Heart left ventricle (tissue), 16 donors: ENCODE measurements at regions not wholly inside any gene's neighbourhood (a gene's known extent, or its start where the extent isn't known, plus 50 kb on each side); places are given as distances from the start of the nearest gene placed in this dataset.

Experiments used
- ATAC-seq, 4 donors: fragments of 200-7000 bp; cut with Tn5 transposase; one replicate each; pipeline ENCODE4 v1.9.1; 2020 to 2022; ENCODE audit warnings: moderate library complexity in 4 of 4, mild to moderate bottlenecking in 3 of 4, moderate number of reproducible peaks in 1 of 4
- DNase-seq, 5 donors: peaks; one replicate each; pipeline ENCODE4 v3.0.0-alpha.2; 2020
- H3K27ac ChIP-seq, 12 donors: fragments of 200-600 bp; sonication (generic) in 4 of 12; one replicate each; pipeline versions ENCODE4 v1.5.0 to v1.8.0; 2016 to 2022; ENCODE audit warnings: mild to moderate bottlenecking in 2 of 12
- H3K27me3 ChIP-seq, 9 donors: fragments of 200-600 bp; sonication (generic) in 2 of 9; one replicate each; pipeline versions ENCODE4 v1.5.1 to v1.8.0; 2016 to 2022; ENCODE audit warnings: mild to moderate bottlenecking in 3 of 9
- H3K36me3 ChIP-seq, 9 donors: fragments of 200-600 bp; sonication (generic) in 2 of 9; one replicate each; pipeline versions ENCODE4 v1.5.0 to v1.8.0; 2018 to 2022; ENCODE audit warnings: mild to moderate bottlenecking in 2 of 9
- H3K4me1 ChIP-seq, 12 donors: fragments of 200-600 bp; sonication (generic) in 4 of 12; one replicate each; pipeline versions ENCODE4 v1.5.0 to v1.8.0; 2016 to 2022; ENCODE audit warnings: mild to moderate bottlenecking in 3 of 12
- H3K4me3 ChIP-seq, 12 donors: fragments of 200-600 bp; sonication (generic) in 4 of 12; one replicate each; pipeline versions ENCODE4 v1.5.0 to v1.8.0; 2017 to 2022; ENCODE audit warnings: mild to moderate bottlenecking in 9 of 12, moderate library complexity in 4 of 12
- H3K9me3 ChIP-seq, 12 donors: fragments of 200-600 bp; sonication (generic) in 4 of 12; one replicate each; pipeline versions ENCODE4 v1.5.0 to v1.8.0; 2016 to 2022; ENCODE audit warnings: mild to moderate bottlenecking in 1 of 12
- POLR2A ChIP-seq, 2 donors: fragments of 450-650 bp; IDR thresholded peaks; one replicate each; pipeline ENCODE4 v1.6.1; 2017; ENCODE audit warnings: antibody characterized with exemption in 2 of 2, mild to moderate bottlenecking in 2 of 2, moderate library complexity in 2 of 2
- WGBS, 4 donors: extraction: QIAGEN DNeasy Blood & Tissue Kit in 2 of 4; methylation state at CpG; one replicate each; pipeline versions ENCODE4 v1.1.5 to v1.1.7; 2013 to 2018; 5-methylcytosine and 5-hydroxymethylcytosine counted together
- intact Hi-C, 10 donors: fragments of 100-400 bp; cut with DNase I; formaldehyde crosslinking; loops; one replicate each; pipeline versions ENCODE4 v1.11.1 to v1.14.2; 2022
- TF ChIP-seq, protein P1 (sequence below), 12 donors: fragments of 200-600 bp; sonication (generic) in 4 of 12; IDR thresholded peaks; one replicate each; pipeline versions ENCODE4 v1.5.0 to v1.8.0; 2018 to 2022; ENCODE audit warnings: antibody characterized with exemption in 12 of 12, mild to moderate bottlenecking in 5 of 12
- donor health status: ischemic (EF 13 %, LVEDD 7.1; RV severe dilation, severe dysfunction).
- donor health status: healthy with polysubstance abuse.
- donor health status: DM: no; HTN: yes; CAD: no.
- donor health status: DM: no; HTN: no; CAD: no.
- donor health status: ischemic (EF 25% LVEDD 6.9; RV normal size, moderate dysfunction).
- donor health status: ischemic (EF 25% LVEDD 5.7; RV mildly dilated, moderate dysfunction).
- donor health status: healthy.
- donor health status: DM: yes; HTN: yes; CAD: no.
- donor health status: ischemic (EF 35%, LVEDD 5.7; RV mildly dilated, moderate dysfunction).
- donor health status: nonischemic (EF 11% LVEDD 7.7; RV severe dilation, severe dysfunction).
- donor health status: DM: yes; HTN: yes; CAD: no.
- donor health status: PGD.
- donor health status: ischemic (EF 29% LVEDD 5.4; RV normal size, mild dysfunction).
- donor health status: nonischemic (EF 23%, LVEDD 6.1; RV moderate dilation, normal function).

- DNase-seq (no peak), ATAC-seq (no peak)
- intact Hi-C loops = no loop called here
- TF ChIP-seq, protein P1, sequence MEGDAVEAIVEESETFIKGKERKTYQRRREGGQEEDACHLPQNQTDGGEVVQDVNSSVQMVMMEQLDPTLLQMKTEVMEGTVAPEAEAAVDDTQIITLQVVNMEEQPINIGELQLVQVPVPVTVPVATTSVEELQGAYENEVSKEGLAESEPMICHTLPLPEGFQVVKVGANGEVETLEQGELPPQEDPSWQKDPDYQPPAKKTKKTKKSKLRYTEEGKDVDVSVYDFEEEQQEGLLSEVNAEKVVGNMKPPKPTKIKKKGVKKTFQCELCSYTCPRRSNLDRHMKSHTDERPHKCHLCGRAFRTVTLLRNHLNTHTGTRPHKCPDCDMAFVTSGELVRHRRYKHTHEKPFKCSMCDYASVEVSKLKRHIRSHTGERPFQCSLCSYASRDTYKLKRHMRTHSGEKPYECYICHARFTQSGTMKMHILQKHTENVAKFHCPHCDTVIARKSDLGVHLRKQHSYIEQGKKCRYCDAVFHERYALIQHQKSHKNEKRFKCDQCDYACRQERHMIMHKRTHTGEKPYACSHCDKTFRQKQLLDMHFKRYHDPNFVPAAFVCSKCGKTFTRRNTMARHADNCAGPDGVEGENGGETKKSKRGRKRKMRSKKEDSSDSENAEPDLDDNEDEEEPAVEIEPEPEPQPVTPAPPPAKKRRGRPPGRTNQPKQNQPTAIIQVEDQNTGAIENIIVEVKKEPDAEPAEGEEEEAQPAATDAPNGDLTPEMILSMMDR (IDR thresholded peaks at IDR 0.05) = no peak
- TF ChIP-seq POLR2A (IDR thresholded peaks at IDR 0.05) = no peak
- Histone ChIP-seq H3K36me3 (no peaks in the 10 kb centered on the region), H3K27ac (no peak overlapping the region), H3K9me3 (peaks cover 0 to 23% (median 2%) of the 10 kb centered on the region in 12 donors), H3K4me3 (no peak overlapping the region), H3K4me1 (no peaks in the 10 kb centered on the region), H3K27me3 (no peaks in the 10 kb centered on the region)
- 80 to 93% (median 87%) methylated on average over 1 of the region's 1 CpG for WGBS, 4 donors
These were observed 87.9 kb upstream of the POU5F2 start for GRCh38 chr5:93829346-93829745.

- H3K36me3 ChIP-seq = peaks cover 0 to 12% (median 0%) of the 10 kb centered on the region in 9 donors
- no peak overlapping the region for H3K4me3 ChIP-seq
- intact Hi-C loops = no loop called here
- H3K27ac ChIP-seq = no peak overlapping the region
- ATAC-seq (no peak), DNase-seq (no peak)
- no peak for TF ChIP-seq POLR2A (IDR thresholded peaks at IDR 0.05)
- TF ChIP-seq, protein P1 (IDR thresholded peaks at IDR 0.05) = no peak
- 76 to 87% (median 82%) methylated on average over 4 of the region's 4 CpGs for WGBS, 4 donors
- no peaks in the 10 kb centered on the region for H3K4me1 ChIP-seq
- H3K9me3 ChIP-seq = peaks cover 0 to 22% (median 2%) of the 10 kb centered on the region in 12 donors
- no peaks in the 10 kb centered on the region for H3K27me3 ChIP-seq
These were observed 80.6 kb upstream of the POU5F2 start for GRCh38 chr5:93821891-93822415.

GRCh38 chr5:93819668-93820067 lies 78.3 kb upstream of the POU5F2 start:
- WGBS, 4 donors = 83 to 92% (median 89%) methylated on average over 1 of the region's 1 CpG
- DNase-seq (no peak), ATAC-seq (no peak)
- TF ChIP-seq, protein P1 (IDR thresholded peaks at IDR 0.05) = no peak
- no peak for TF ChIP-seq POLR2A (IDR thresholded peaks at IDR 0.05)
- Histone ChIP-seq H3K36me3 (peaks cover 0 to 12% (median 0%) of the 10 kb centered on the region in 9 donors), H3K27me3 (no peaks in the 10 kb centered on the region), H3K4me3 (no peak overlapping the region), H3K9me3 (peaks cover 0 to 3% (median 0%) of the 10 kb centered on the region in 12 donors), H3K4me1 (no peaks in the 10 kb centered on the region), H3K27ac (no peak overlapping the region)
- intact Hi-C loops = no loop called here

- H3K9me3 ChIP-seq = no peaks in the 10 kb centered on the region
- no peak overlapping the region for H3K4me3 ChIP-seq
- no peak overlapping the region for H3K27ac ChIP-seq
- H3K36me3 ChIP-seq = no peaks in the 10 kb centered on the region
- TF ChIP-seq POLR2A (IDR thresholded peaks at IDR 0.05) = no peak
- TF ChIP-seq, protein P1 (IDR thresholded peaks at IDR 0.05) = no peak
- no peak for DNase-seq
- no peaks in the 10 kb centered on the region for H3K27me3 ChIP-seq
- H3K4me1 ChIP-seq = no peaks in the 10 kb centered on the region
- intact Hi-C loops = no loop called here
- ATAC-seq = no peak
- WGBS, 4 donors = 94 to 96% (median 95%) methylated on average over 4 of the region's 4 CpGs
These were observed 69.4 kb upstream of the POU5F2 start for GRCh38 chr5:93810780-93811179.
